AG10803 (cell line): ENCODE measurements at regions not wholly inside any gene's neighbourhood (a gene's known extent, or its start where the extent isn't known, plus 50 kb on each side); places are given as distances from the start of the nearest gene placed in this dataset.

ENCODE experiments used
- DNase-seq: peaks from one replicate; pipeline ENCODE4 v3.0.0; 2010; ENCODE audit warnings: low read depth
- H3K4me3 ChIP-seq: 2 replicates; pipeline ENCODE4 v1.5.1; 2011; ENCODE audit warnings: mild to moderate bottlenecking, low read length, control low read depth
- TF ChIP-seq, protein P1 (sequence below): conservative IDR thresholded peaks from 2 replicates; pipeline ENCODE4 v1.5.1; 2011; ENCODE audit warnings: mild to moderate bottlenecking, low read length, control low read depth, inconsistent platforms

DNA sequence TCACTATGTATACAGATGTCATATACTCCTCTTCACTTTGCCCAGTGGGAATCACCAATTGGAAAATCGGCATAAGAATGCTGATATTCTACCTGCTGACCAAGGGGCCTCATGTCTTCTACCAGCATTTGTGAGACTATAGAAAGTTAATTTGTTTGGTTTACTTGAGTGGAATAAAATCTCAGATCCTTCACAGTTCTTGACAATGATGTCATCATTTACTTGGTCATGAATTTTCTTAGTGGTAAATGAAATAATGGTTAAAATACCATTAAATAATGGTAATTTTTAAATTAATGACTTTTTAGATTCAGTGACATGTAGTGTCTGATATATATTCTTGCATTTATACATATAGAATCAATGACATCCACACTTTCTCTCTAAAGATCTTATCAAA, 1052.6 kb downstream of the ADGRL3 start:
- TF ChIP-seq, protein P1, sequence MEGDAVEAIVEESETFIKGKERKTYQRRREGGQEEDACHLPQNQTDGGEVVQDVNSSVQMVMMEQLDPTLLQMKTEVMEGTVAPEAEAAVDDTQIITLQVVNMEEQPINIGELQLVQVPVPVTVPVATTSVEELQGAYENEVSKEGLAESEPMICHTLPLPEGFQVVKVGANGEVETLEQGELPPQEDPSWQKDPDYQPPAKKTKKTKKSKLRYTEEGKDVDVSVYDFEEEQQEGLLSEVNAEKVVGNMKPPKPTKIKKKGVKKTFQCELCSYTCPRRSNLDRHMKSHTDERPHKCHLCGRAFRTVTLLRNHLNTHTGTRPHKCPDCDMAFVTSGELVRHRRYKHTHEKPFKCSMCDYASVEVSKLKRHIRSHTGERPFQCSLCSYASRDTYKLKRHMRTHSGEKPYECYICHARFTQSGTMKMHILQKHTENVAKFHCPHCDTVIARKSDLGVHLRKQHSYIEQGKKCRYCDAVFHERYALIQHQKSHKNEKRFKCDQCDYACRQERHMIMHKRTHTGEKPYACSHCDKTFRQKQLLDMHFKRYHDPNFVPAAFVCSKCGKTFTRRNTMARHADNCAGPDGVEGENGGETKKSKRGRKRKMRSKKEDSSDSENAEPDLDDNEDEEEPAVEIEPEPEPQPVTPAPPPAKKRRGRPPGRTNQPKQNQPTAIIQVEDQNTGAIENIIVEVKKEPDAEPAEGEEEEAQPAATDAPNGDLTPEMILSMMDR: no peak
- no peak for DNase-seq
- no peak overlapping the region for H3K4me3 ChIP-seq

DNA sequence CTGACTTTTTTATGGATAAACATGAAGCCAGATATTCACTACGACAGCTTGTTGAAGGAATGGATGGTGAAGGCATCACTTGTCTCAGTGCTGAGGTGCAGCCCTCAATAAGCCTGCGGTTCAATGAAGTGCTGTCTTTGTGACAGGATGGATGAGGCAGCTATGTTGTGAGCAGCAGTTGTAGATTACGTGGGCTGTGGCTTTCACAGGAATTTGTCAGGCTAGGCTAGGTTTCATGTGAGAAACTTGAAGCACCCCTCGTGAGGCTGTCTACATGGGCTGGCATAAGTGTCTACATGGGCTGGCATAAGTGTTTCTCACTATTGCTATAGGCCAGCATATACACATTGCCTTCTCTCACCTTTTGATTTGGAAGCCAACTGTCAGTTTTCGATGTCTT, 1050.0 kb downstream of the ADGRL3 start:
- TF ChIP-seq, protein P1: no peak
- no peak for DNase-seq
- no peak overlapping the region for H3K4me3 ChIP-seq

DNA sequence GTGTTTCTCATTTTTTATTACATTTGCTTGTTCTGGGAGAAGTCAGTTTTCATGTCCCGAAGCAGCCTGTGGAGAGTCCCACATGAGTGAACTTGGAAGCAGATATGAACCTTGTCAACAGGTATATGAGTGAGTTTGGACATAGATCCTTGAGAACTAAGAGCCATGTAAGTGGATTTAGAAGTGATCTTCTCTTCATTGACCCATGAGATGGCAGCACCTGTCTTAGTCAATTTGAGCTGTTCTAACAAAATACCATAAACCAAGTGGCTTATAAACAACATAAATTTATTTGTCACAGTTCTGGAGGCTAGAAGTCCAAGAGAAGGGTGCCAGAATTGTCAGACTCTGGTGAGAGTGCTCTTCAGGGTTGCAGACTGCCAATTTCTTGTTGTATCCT, 1043.8 kb downstream of the ADGRL3 start:
- TF ChIP-seq, protein P1: no peak
- no peak overlapping the region for H3K4me3 ChIP-seq
- DNase-seq: no peak

DNA sequence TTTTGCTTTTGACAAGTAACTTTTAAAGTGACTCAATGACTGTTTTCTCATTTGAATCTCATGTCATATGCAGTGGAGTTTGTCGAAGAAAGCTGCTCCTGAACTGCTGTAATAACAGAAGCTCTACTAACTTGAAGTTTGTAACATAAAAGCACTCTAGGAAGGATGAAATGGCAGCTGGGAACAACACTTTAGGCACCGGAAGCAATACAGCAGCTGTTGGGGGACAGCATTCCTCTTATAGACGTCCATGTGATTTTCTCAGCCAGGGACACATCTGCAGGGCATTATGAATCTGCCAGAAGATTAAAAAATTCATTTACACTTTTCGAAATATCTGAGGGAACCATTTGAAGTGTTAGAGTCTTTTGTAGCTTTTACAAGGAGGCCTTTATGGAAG, 1035.8 kb downstream of the ADGRL3 start:
- no peak for DNase-seq
- no peak overlapping the region for H3K4me3 ChIP-seq
- TF ChIP-seq, protein P1: no peak

DNA sequence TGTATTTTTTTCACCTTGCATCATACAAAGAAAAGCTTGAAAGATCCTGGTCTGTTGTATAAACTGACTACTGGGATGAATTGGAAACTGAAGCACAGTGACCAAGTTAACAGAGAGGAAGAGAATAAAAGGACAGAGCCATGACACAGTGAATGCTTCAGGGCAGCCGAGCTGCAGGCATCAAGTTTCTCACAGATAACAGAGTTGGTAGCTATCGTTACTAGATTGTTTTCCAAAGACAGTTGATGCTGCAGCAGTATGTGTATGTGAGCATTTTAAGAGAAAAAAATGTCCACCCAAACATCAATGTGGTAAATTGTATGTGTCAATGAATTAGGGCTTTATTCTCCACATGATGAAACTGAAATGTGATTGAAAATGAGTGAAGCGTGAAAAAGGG, 1032.7 kb downstream of the ADGRL3 start:
- TF ChIP-seq, protein P1: no peak
- DNase-seq: no peak
- no peak overlapping the region for H3K4me3 ChIP-seq

DNA sequence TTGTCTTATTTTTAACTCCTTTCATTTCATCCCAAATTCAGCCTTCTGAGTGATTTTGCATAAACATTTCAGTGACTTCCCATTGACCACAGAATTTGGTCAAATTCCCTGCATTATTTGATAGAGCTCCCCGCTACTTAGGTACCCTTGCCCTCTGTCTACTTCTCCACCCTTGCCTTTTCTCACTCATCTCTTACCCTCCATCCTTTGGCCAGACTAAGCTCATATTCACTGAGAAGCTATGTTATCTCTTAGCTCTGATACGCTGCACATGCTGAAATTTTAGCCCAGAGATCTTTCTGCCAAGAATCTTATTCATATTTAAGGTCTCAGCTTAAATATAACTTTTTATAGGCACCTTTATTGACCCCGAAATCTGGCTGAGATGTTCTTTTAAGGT, 1031.9 kb downstream of the ADGRL3 start:
- no peak for DNase-seq
- H3K4me3 ChIP-seq: no peak overlapping the region
- TF ChIP-seq, protein P1: no peak

DNA sequence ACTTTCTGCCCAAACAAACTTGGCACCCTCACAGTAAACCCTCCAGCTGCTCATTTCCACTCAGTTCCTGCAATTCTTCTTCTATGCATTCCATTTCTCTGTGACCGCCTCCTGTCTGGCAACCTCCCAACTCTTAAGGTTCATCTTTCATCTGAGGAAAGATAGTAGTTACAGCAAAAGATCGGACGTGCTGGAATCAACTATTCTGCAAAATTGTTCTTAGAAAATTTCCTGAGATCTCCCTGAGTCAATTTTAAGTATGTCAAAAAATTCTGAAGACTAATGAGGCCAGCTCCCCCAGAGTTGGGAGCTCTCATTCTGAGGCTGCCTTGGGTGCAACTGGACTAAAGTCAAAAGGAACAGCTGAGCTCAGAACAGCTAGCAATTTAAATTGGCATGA, 1026.0 kb downstream of the ADGRL3 start:
- no peak for DNase-seq
- no peak overlapping the region for H3K4me3 ChIP-seq
- TF ChIP-seq, protein P1: no peak
